GM12892 (cell line): ENCODE measurements at regions not wholly inside any gene's neighbourhood (a gene's known extent, or its start where the extent isn't known, plus 50 kb on each side); places are given as distances from the start of the nearest gene placed in this dataset.
"Not testable (repeated sequence)": the region's sequence is repeated elsewhere in the genome, so short reads cannot be mapped to it uniquely, and the experiment has no call there.

Experiments used
- DNase-seq: peaks from one replicate; pipeline ENCODE4 v3.0.0; 2011; ENCODE audit not compliant: insufficient read length
- FAIRE-seq: peaks from 2 replicates; lab custom pipeline; 2011; peaks lifted over from hg19 to GRCh38; lab: Jason Lieb, UNC
- POLR2A ChIP-seq: IDR thresholded peaks from 2 replicates; pipeline ENCODE4 v1.6.1; 2011; ENCODE audit warnings: low read depth, low read length, control low read depth
- POLR2AphosphoS5 ChIP-seq: IDR thresholded peaks from 2 replicates; pipeline ENCODE4 v1.6.1; 2011; ENCODE audit warnings: low read depth, low read length, control low read depth
- TAF1 ChIP-seq: IDR thresholded peaks from 2 replicates; pipeline ENCODE4 v1.6.1; 2011; ENCODE audit warnings: low read depth, mild to moderate bottlenecking, control low read depth, low read length, borderline replicate concordance

DNA sequence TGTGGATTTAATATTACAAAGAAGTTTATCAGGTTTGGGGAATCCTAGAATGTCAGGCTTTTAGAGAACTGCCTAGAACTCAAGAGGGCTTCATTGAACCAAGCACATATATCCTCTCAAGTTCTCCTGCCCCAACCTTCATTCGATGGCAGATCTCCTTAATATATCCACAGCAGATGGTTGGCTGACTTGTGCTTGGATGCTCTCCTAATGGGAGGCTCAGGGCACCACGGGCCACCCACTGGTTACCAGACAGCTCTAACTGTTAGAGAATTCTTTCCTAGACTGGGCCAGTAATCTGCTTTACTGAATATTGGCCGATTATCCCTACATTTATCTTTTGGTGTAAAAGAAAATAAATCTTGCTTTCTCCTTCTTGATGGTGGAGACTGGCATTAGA lies 87.2 kb upstream of the ATP8B1 start:
- FAIRE-seq (no peak), DNase-seq (no peak)
- TF ChIP-seq POLR2AphosphoS5 (no peak), TAF1 (no peak), POLR2A (no peak)

- TF ChIP-seq POLR2A (no peak), POLR2AphosphoS5 (no peak), TAF1 (no peak)
- FAIRE-seq, result no peak
- no peak for DNase-seq
Measured at GRCh38 chr18:57889841-57890240, 86.7 kb upstream of the ATP8B1 start.

DNA sequence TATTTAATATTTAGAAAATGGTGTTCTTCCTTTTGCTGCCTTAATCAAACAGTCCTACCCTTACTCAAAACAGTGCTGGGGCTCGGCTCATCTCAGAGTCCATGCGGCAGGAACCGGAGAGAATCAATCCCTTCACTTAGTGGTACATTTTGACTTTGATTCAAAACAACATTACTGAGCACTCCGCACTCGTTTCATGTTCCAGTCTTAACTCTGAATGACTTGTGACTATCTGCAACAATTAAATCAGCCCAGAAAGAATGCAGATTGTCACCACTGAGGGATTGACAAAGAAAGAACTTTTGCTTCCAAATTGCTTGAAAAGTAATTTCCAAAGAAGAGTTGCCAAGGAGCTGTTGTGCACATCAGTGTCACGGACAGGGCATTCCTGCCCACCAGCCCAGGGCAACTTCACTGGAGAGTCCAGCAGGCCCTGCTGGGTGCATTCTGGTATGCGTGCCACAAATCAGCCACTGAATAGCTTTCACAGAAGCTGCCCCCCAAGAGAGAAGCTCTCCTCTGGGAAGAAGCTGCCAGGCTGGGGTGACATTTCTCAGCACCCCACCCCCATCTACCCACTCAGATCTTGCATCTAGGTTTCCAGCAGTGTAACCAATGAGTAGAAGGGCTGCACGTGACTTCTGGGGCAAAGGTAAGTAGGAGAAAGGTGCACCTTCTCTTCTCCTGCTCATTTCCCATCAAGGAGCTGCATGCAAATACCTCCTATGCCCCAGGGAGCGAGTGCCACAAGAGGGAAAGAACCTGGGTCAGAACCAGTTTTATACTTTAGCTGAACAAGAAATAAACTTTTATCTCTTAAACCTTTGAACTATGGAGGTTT lies 84.6 kb upstream of the ATP8B1 start:
- TF ChIP-seq POLR2A (no peak), TAF1 (no peak), POLR2AphosphoS5 (no peak)
- FAIRE-seq, result no peak

GRCh38 chr18:57885931-57886330 lies 82.8 kb upstream of the ATP8B1 start:
- FAIRE-seq, result no peak
- DNase-seq, result no peak
- no peak for TF ChIP-seq TAF1
- TF ChIP-seq POLR2A, result no peak
- TF ChIP-seq POLR2AphosphoS5, result no peak

More for the DNA sequence above, 84.6 kb upstream of the ATP8B1 start:
- no peak for DNase-seq

GRCh38 chr18:57882465-57882864 lies 79.3 kb upstream of the ATP8B1 start:
- FAIRE-seq (no peak), DNase-seq (no peak)
- TF ChIP-seq POLR2A (no peak), TAF1 (no peak), POLR2AphosphoS5 (no peak)

GRCh38 chr18:57881818-57882413 lies 78.8 kb upstream of the ATP8B1 start:
- DNase-seq (no peak), FAIRE-seq (peak; percentile 95)
- TF ChIP-seq POLR2A (no peak), POLR2AphosphoS5 (no peak)

- DNase-seq, FAIRE-seq: not testable (repeated sequence)
Measured at GRCh38 chr18:57879924-57880323, 76.8 kb upstream of the ATP8B1 start.

DNA sequence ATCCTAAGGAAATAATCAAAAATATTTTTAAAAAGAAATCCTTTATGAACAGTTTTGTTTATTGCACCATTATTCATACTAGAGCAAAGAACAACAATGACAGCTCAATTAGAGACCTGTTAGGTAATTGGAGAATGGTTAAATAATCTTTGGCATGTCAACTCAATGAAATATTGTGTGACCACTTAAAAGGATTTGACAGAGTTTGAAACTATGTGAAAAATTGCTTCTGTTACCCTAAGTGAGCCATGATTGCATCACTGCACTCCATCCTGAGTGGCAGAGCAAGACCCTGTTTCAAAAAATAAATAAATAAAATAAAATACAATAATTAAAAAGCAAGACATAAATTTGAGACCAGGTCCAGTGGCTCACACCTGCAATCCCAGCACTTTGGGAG lies 66.1 kb upstream of the ATP8B1 start:
- TF ChIP-seq POLR2AphosphoS5 (no peak), TAF1 (no peak), POLR2A (no peak)
- no peak for FAIRE-seq
- DNase-seq, result no peak

DNA sequence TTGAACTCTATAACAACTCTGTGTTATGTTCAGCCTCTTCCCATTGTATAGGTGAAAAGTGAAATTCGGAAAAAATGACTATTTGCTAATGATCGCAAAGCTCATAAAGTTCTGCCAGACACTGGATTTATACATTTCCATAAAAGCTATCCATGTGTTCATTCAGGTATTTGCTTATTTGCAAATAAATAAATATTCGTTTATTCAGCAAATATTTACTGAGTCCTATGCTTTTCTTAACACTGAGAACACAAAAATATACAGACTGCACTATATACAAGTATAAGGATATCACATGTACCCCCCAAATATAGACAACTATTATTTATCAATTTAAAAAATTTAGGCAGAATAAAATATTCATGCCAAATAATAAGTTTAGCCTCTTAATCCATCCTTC lies 63.2 kb upstream of the ATP8B1 start:
- TF ChIP-seq POLR2A, result no peak
- no peak for TF ChIP-seq POLR2AphosphoS5
- TF ChIP-seq TAF1, result no peak
- no peak for FAIRE-seq
- no peak for DNase-seq

GRCh38 chr18:57864615-57865121 lies 61.6 kb upstream of the ATP8B1 start:
- no peak for DNase-seq
- TF ChIP-seq TAF1, result no peak
- TF ChIP-seq POLR2A, result no peak
- no peak for TF ChIP-seq POLR2AphosphoS5
- FAIRE-seq, result no peak

GRCh38 chr18:57863706-57864105 lies 60.6 kb upstream of the ATP8B1 start:
- TF ChIP-seq TAF1, result no peak
- TF ChIP-seq POLR2AphosphoS5, result no peak
- no peak for TF ChIP-seq POLR2A
- FAIRE-seq, result no peak
- DNase-seq, result no peak

- FAIRE-seq (peak; percentile 40), DNase-seq (no peak)
- TF ChIP-seq TAF1 (no peak), POLR2A (no peak), POLR2AphosphoS5 (no peak)
Measured at GRCh38 chr18:57859314-57859713, 56.2 kb upstream of the ATP8B1 start.
